Endothelial cell of umbilical vein (primary cell): ENCODE measurements at regions not wholly inside any gene's neighbourhood (a gene's known extent, or its start where the extent isn't known, plus 50 kb on each side); places are given as distances from the start of the nearest gene placed in this dataset.

Experiments
- EZH2 ChIP-seq: IDR thresholded peaks from 2 replicates; pipeline ENCODE4 v1.6.1; 2012; ENCODE audit warnings: borderline replicate concordance, low read depth, mild to moderate bottlenecking, moderate library complexity, low read length, inconsistent platforms; ENCODE audit not compliant: severe bottlenecking
- JUN ChIP-seq: IDR thresholded peaks from 2 replicates; pipeline ENCODE4 v1.6.1; 2011; ENCODE audit warnings: borderline replicate concordance, low read depth; ENCODE audit not compliant: insufficient read length, insufficient read depth
- MYC ChIP-seq: IDR thresholded peaks from one replicate; pipeline ENCODE4 v1.6.1; 2011; ENCODE audit warnings: mild to moderate bottlenecking, low read depth, low read length
- POLR2A ChIP-seq: IDR thresholded peaks from 2 replicates; pipeline ENCODE4 v1.6.1; 2012; ENCODE audit warnings: low read depth, mild to moderate bottlenecking, control low read depth, low read length
- POLR2AphosphoS5 ChIP-seq: IDR thresholded peaks from 2 replicates; pipeline ENCODE4 v1.6.1; 2012; ENCODE audit warnings: low read depth, mild to moderate bottlenecking, control low read depth, low read length, moderate library complexity; ENCODE audit not compliant: insufficient read depth
- TF ChIP-seq, protein P1 (sequence below), 2 donors: IDR thresholded peaks; 1 replicate in 1 of 2; 2 replicates in 1 of 2; pipeline ENCODE4 v1.5.1; 2011; ENCODE audit warnings: low read length in 2 of 2, mild to moderate bottlenecking in 2 of 2, moderate library complexity in 2 of 2, control low read depth in 1 of 2, inconsistent platforms in 1 of 2, low read depth in 1 of 2; ENCODE audit not compliant: insufficient read depth in 1 of 2; ENCODE audit errors: extremely low read depth in 1 of 2
- TF ChIP-seq, protein P2 (sequence below): IDR thresholded peaks from 2 replicates; pipeline ENCODE4 v1.6.1; 2011; ENCODE audit not compliant: insufficient read depth, insufficient read length

DNA sequence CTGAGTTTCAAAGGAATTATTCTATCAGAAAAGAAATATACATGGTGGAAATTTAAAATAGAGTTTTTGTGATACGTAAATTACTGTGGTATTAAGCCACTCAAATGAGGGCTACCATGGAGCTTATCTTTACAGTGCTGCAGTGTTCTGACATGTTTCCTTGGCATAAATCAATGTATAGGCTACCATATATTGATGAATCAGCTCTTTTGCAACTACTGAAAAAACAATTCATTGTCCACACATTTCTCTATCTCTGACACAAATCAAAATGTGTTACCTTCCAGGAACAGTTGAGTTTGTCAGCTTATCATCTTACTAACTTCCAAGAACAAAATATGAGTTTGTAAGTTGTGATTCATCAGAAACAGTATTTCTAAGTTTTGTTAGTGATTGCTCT lies 140.3 kb upstream of the CDH18 start:
- TF ChIP-seq, protein P1, sequence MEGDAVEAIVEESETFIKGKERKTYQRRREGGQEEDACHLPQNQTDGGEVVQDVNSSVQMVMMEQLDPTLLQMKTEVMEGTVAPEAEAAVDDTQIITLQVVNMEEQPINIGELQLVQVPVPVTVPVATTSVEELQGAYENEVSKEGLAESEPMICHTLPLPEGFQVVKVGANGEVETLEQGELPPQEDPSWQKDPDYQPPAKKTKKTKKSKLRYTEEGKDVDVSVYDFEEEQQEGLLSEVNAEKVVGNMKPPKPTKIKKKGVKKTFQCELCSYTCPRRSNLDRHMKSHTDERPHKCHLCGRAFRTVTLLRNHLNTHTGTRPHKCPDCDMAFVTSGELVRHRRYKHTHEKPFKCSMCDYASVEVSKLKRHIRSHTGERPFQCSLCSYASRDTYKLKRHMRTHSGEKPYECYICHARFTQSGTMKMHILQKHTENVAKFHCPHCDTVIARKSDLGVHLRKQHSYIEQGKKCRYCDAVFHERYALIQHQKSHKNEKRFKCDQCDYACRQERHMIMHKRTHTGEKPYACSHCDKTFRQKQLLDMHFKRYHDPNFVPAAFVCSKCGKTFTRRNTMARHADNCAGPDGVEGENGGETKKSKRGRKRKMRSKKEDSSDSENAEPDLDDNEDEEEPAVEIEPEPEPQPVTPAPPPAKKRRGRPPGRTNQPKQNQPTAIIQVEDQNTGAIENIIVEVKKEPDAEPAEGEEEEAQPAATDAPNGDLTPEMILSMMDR (IDR thresholded peaks at IDR 0.05; ENCODE audit: extremely low read depth in 1 of 2, insufficient read depth in 1 of 2, low read depth in 1 of 2, low read length in 2 of 2) = no peak
- TF ChIP-seq POLR2A (no peak), MYC (no peak), POLR2AphosphoS5 (no peak), JUN (no peak), EZH2 (no peak)
- TF ChIP-seq, protein P2, sequence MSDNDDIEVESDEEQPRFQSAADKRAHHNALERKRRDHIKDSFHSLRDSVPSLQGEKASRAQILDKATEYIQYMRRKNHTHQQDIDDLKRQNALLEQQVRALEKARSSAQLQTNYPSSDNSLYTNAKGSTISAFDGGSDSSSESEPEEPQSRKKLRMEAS = no peak
